ENCODE measurements at regions not wholly inside any gene's neighbourhood (a gene's known extent, or its start where the extent isn't known, plus 50 kb on each side); places are given as distances from the start of the nearest gene placed in this dataset.
"Not testable (repeated sequence)": the region's sequence is repeated elsewhere in the genome, so short reads cannot be mapped to it uniquely, and the experiment has no call there.

- H3K4me3 ChIP-seq (ENCODE audit: low read depth, low read length); DNase-seq (ENCODE audit: low read depth): not testable (repeated sequence)
Measured at GRCh38 chr4:27075603-27076002, 215.0 kb downstream of the STIM2 start.

GRCh38 chr4:27078934-27079455 is 218.4 kb downstream of the STIM2 start:
- H3K4me3 ChIP-seq (ENCODE audit: low read depth, low read length) = no peak overlapping the region
- no peak for TF ChIP-seq CTCF (IDR thresholded peaks at IDR 0.05; ENCODE audit: insufficient read depth, low read length)
- no peak for DNase-seq (ENCODE audit: low read depth)

GRCh38 chr4:27081675-27082586 is 221.3 kb downstream of the STIM2 start:
- DNase-seq (ENCODE audit: low read depth) = no peak
- no peak for TF ChIP-seq CTCF (IDR thresholded peaks at IDR 0.05; ENCODE audit: insufficient read depth, low read length)
- no peak overlapping the region for H3K4me3 ChIP-seq (ENCODE audit: low read depth, low read length)

GRCh38 chr4:27082776-27083175 is 222.1 kb downstream of the STIM2 start:
- TF ChIP-seq CTCF (IDR thresholded peaks at IDR 0.05; ENCODE audit: insufficient read depth, low read length) = no peak
- no peak overlapping the region for H3K4me3 ChIP-seq (ENCODE audit: low read depth, low read length)
- DNase-seq (ENCODE audit: low read depth) = no peak

GRCh38 chr4:27084685-27085361 is 224.2 kb downstream of the STIM2 start:
- no peak for TF ChIP-seq CTCF (IDR thresholded peaks at IDR 0.05; ENCODE audit: insufficient read depth, low read length)
- H3K4me3 ChIP-seq (ENCODE audit: low read depth, low read length) = peak overlapping the region; percentile 44
- DNase-seq (ENCODE audit: low read depth) = peak; percentile 9

GRCh38 chr4:27085396-27085795 is 224.8 kb downstream of the STIM2 start:
- H3K4me3 ChIP-seq (ENCODE audit: low read depth, low read length) = no peak overlapping the region
- no peak for DNase-seq (ENCODE audit: low read depth)
- no peak for TF ChIP-seq CTCF (IDR thresholded peaks at IDR 0.05; ENCODE audit: insufficient read depth, low read length)

All from fibroblast of the aortic adventitia (primary cell).